AG09309 (cell line): ENCODE measurements at regions not wholly inside any gene's neighbourhood (a gene's known extent, or its start where the extent isn't known, plus 50 kb on each side); places are given as distances from the start of the nearest gene placed in this dataset.

Experiments used
- DNase-seq: peaks from one replicate; pipeline ENCODE4 v3.0.0-alpha.2; 2010; ENCODE audit warnings: low read depth
- H3K4me3 ChIP-seq: 2 replicates; pipeline ENCODE4 v1.5.1; 2011; ENCODE audit warnings: mild to moderate bottlenecking, low read depth, low read length, moderate library complexity; ENCODE audit not compliant: control insufficient read depth
- TF ChIP-seq, protein P1 (sequence below): IDR thresholded peaks from 2 replicates; pipeline ENCODE4 v1.5.1; 2011; ENCODE audit warnings: mild to moderate bottlenecking, low read depth, low read length, inconsistent platforms; ENCODE audit not compliant: insufficient read depth, control insufficient read depth; ENCODE audit errors: missing control alignments

GRCh38 chr2:239883326-239884050, 141.7 kb downstream of the NDUFA10 start:
- TF ChIP-seq, protein P1, sequence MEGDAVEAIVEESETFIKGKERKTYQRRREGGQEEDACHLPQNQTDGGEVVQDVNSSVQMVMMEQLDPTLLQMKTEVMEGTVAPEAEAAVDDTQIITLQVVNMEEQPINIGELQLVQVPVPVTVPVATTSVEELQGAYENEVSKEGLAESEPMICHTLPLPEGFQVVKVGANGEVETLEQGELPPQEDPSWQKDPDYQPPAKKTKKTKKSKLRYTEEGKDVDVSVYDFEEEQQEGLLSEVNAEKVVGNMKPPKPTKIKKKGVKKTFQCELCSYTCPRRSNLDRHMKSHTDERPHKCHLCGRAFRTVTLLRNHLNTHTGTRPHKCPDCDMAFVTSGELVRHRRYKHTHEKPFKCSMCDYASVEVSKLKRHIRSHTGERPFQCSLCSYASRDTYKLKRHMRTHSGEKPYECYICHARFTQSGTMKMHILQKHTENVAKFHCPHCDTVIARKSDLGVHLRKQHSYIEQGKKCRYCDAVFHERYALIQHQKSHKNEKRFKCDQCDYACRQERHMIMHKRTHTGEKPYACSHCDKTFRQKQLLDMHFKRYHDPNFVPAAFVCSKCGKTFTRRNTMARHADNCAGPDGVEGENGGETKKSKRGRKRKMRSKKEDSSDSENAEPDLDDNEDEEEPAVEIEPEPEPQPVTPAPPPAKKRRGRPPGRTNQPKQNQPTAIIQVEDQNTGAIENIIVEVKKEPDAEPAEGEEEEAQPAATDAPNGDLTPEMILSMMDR, result no peak
- no peak for DNase-seq
- H3K4me3 ChIP-seq, result no peak overlapping the region

- H3K4me3 ChIP-seq, result no peak overlapping the region
- TF ChIP-seq, protein P1, result no peak
- no peak for DNase-seq
These were observed 142.4 kb downstream of the NDUFA10 start for GRCh38 chr2:239882781-239883180.

DNA sequence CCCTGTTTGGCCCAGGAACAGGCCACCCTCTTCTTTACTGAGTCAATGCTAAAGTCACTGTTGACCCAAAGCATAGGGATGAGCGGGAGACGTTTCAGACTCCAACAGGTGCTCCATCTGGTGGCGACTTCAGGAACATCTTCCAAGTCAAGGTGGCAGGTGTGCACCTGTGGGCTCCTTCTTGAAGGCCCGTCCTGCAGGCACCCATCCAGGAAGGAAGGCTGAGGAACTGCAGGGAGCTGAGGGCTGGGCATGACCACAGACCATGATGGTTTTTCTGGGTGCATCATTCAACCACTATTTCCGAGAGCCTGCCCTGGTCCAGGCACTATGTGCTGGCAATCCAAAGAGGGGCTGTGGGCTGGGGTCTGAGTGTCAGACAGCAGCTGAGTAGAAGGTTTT, 142.8 kb downstream of the NDUFA10 start:
- TF ChIP-seq, protein P1, result peak; percentile 46
- DNase-seq, result no peak
- H3K4me3 ChIP-seq, result no peak overlapping the region

DNA sequence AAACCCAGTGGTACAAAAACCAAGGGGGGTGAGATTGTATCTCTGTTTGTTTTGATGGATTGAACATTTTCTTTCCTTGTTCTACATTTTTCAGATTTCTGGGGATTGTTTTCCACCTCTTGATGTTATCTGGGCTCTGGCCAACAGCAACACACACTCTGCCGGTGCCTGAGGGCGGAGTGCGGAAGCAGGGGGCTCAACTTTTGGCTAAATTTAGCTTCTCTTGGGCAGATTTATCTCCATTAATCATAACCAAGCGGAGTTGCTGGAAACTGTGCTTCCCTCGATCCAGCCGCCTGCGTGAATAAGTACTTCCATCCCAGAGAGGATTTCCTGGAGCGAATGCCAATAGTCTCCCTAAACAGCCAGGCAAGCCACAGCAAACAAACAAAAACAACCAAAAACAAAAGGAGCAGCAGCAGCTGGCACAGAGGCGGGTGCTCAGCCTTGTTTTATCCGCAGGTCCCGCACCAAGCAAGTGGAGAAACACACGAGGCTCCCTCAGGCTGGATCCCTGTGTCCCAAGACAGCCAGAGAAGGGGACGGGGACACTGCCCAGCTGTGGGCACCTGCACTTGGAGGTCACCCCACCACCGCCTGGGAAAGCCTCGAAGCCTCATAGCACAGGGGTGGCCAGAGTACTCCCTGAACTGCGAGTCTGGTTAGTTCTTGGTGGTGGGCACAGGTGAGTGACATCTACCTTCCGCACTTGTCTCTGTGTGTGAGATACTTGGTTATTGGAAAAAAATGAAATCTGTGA, 143.4 kb downstream of the NDUFA10 start:
- DNase-seq, result no peak
- H3K4me3 ChIP-seq, result no peak overlapping the region
- TF ChIP-seq, protein P1, result no peak

- no peak for DNase-seq
- no peak overlapping the region for H3K4me3 ChIP-seq
- TF ChIP-seq, protein P1, result no peak
These were observed 144.1 kb downstream of the NDUFA10 start for GRCh38 chr2:239881031-239881471.

- H3K4me3 ChIP-seq, result no peak overlapping the region
- TF ChIP-seq, protein P1, result no peak
- no peak for DNase-seq
These were observed 144.7 kb downstream of the NDUFA10 start for GRCh38 chr2:239880396-239880795.
